Astrocyte (in vitro differentiated cells and primary cell): ENCODE measurements at regions not wholly inside any gene's neighbourhood (a gene's known extent, or its start where the extent isn't known, plus 50 kb on each side); places are given as distances from the start of the nearest gene placed in this dataset.
A peak's percentile ranks its signal among the peaks of the same experiment; 100 is the strongest.

ENCODE experiments used
- DNase-seq: peaks from one replicate; pipeline ENCODE4 v3.0.0-alpha.2; 2010; ENCODE audit warnings: low read depth
- FAIRE-seq: peaks from 2 replicates; lab custom pipeline; 2011; peaks lifted over from hg19 to GRCh38; lab: Jason Lieb, UNC
- H2AFZ ChIP-seq: 2 replicates; pipeline ENCODE4 v1.6.0; 2012; ENCODE audit warnings: low read depth, low read length, inconsistent platforms
- H3K27ac ChIP-seq: 2 replicates; pipeline ENCODE4 v1.5.1; 2011; ENCODE audit warnings: low read depth, low read length, inconsistent platforms
- H3K27me3 ChIP-seq: 2 replicates; pipeline ENCODE4 v1.6.0; 2011; ENCODE audit warnings: low read length, inconsistent platforms; ENCODE audit not compliant: insufficient read depth
- H3K36me3 ChIP-seq: 2 replicates; pipeline ENCODE4 v1.5.1; 2011; ENCODE audit warnings: low read length, inconsistent platforms; ENCODE audit not compliant: insufficient read depth
- H3K4me1 ChIP-seq: 2 replicates; pipeline ENCODE4 v1.5.1; 2011; ENCODE audit warnings: low read length, inconsistent platforms; ENCODE audit not compliant: insufficient read depth
- H3K4me2 ChIP-seq: 2 replicates; pipeline ENCODE4 v1.6.0; 2012; ENCODE audit warnings: low read length, inconsistent platforms
- H3K4me3 ChIP-seq: 2 replicates; pipeline ENCODE4 v1.5.1; 2011; ENCODE audit warnings: low read depth, mild to moderate bottlenecking, low read length, inconsistent platforms; ENCODE audit not compliant: insufficient read depth
- H3K79me2 ChIP-seq: 2 replicates; pipeline ENCODE4 v1.6.0; 2012; ENCODE audit warnings: mild to moderate bottlenecking, low read length, inconsistent platforms; ENCODE audit not compliant: insufficient read depth
- H3K9ac ChIP-seq: 2 replicates; pipeline ENCODE4 v1.6.0; 2012; ENCODE audit warnings: mild to moderate bottlenecking, low read length, inconsistent platforms
- H3K9me3 ChIP-seq: 2 replicates; pipeline ENCODE4 v1.5.1; 2012; ENCODE audit warnings: low read depth, mild to moderate bottlenecking, low read length, inconsistent platforms; ENCODE audit not compliant: insufficient read depth
- H4K20me1 ChIP-seq: 2 replicates; pipeline ENCODE4 v1.6.0; 2012; ENCODE audit warnings: low read length, inconsistent platforms; ENCODE audit not compliant: insufficient read depth
- H3K27ac Mint-ChIP-seq: one replicate; pipeline ENCODE4 v1.8.0; 2021; ENCODE audit warnings: mild to moderate bottlenecking, mixed read lengths; ENCODE audit not compliant: unreplicated experiment
- H3K27me3 Mint-ChIP-seq: one replicate; pipeline ENCODE4 v1.8.0; 2021; ENCODE audit warnings: low read depth, mixed read lengths; ENCODE audit not compliant: unreplicated experiment
- H3K36me3 Mint-ChIP-seq: one replicate; pipeline ENCODE4 v1.8.0; 2021; ENCODE audit warnings: low read depth, mixed read lengths; ENCODE audit not compliant: unreplicated experiment
- H3K4me1 Mint-ChIP-seq: one replicate; pipeline ENCODE4 v1.8.0; 2021; ENCODE audit warnings: low read depth, mixed read lengths; ENCODE audit not compliant: unreplicated experiment
- H3K4me3 Mint-ChIP-seq: one replicate; pipeline ENCODE4 v1.8.0; 2021; ENCODE audit warnings: mild to moderate bottlenecking, moderate library complexity, mixed read lengths; ENCODE audit not compliant: unreplicated experiment
- H3K9me3 Mint-ChIP-seq: one replicate; pipeline ENCODE4 v1.8.0; 2021; ENCODE audit warnings: mild to moderate bottlenecking, mixed read lengths; ENCODE audit not compliant: unreplicated experiment
- EZH2 ChIP-seq: IDR thresholded peaks from 2 replicates; pipeline ENCODE4 v1.6.1; 2012; ENCODE audit warnings: mild to moderate bottlenecking, low read length, inconsistent platforms; ENCODE audit not compliant: insufficient read depth
- TF ChIP-seq, protein P1 (sequence below): IDR thresholded peaks from 2 replicates; pipeline ENCODE4 v1.5.1; 2011; ENCODE audit warnings: low read depth, mild to moderate bottlenecking, inconsistent platforms, low read length, moderate library complexity; ENCODE audit not compliant: insufficient read depth

DNA sequence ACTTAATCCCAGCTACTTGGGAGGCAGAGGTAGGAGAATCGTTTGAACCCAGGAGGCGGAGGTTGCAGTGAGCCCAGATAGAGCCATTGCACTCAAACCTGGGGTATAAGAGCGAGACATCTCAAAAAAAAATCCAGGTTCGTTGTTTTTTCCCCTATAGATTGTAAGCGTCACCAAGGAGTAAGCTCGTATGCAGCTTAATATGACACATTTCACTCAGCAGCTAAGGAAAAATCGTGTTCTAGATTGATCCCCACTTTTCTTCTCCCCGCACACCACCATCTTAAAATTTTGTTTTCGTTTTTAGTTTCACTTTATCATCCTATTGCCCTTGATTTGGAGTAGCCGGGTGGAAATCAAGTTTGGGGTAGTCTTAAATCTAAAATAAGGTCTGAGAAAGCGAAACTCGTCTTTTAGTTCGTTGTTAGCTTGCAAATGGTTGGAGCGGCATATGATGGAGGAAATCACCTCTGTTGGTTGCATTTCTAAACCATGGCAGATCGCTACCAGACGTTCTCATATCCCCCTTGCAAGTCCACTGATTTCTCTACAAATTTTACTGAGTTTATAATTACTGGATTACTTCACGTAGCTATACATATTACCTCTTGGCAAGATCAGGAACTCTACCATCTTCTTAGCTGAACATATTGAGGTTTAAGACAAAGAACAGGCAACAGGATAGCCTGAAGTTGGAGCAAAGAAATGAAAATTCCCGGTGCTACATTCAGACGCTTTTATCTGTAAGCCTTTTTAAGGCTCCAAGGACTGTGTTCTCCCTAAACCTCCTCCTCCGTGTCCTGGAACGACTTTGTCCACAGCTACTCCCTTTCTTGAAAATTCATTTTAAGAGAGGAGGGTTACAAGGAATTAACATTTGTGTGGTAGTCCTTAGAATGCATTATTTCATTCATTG lies 91.1 kb upstream of the BTN3A2 start:
- peaks cover 7% of the 10 kb centered on the region for H3K4me1 Mint-ChIP-seq
- Histone ChIP-seq H3K4me2 (peak overlapping the region; percentile 90), H3K4me1 (peaks cover 26% of the 10 kb centered on the region), H3K36me3 (no peaks in the 10 kb centered on the region), H4K20me1 (no peaks in the 10 kb centered on the region), H3K9me3 (no peaks in the 10 kb centered on the region), H3K27me3 (no peaks in the 10 kb centered on the region), H3K4me3 (peak overlapping the region; percentile 73), H2AFZ (peak overlapping the region; percentile 79), H3K9ac (peak overlapping the region; percentile 84), H3K27ac (peak overlapping the region; percentile 78), H3K79me2 (no peaks in the 10 kb centered on the region)
- no peak overlapping the region for H3K27ac Mint-ChIP-seq
- FAIRE-seq (no peak), DNase-seq (peak; percentile 13)
- TF ChIP-seq, protein P1, sequence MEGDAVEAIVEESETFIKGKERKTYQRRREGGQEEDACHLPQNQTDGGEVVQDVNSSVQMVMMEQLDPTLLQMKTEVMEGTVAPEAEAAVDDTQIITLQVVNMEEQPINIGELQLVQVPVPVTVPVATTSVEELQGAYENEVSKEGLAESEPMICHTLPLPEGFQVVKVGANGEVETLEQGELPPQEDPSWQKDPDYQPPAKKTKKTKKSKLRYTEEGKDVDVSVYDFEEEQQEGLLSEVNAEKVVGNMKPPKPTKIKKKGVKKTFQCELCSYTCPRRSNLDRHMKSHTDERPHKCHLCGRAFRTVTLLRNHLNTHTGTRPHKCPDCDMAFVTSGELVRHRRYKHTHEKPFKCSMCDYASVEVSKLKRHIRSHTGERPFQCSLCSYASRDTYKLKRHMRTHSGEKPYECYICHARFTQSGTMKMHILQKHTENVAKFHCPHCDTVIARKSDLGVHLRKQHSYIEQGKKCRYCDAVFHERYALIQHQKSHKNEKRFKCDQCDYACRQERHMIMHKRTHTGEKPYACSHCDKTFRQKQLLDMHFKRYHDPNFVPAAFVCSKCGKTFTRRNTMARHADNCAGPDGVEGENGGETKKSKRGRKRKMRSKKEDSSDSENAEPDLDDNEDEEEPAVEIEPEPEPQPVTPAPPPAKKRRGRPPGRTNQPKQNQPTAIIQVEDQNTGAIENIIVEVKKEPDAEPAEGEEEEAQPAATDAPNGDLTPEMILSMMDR = no peak
- no peak for TF ChIP-seq EZH2
- no peak overlapping the region for H3K4me3 Mint-ChIP-seq
- H3K27me3 Mint-ChIP-seq = no peaks in the 10 kb centered on the region
- H3K9me3 Mint-ChIP-seq = no peaks in the 10 kb centered on the region
- H3K36me3 Mint-ChIP-seq = no peaks in the 10 kb centered on the region

DNA sequence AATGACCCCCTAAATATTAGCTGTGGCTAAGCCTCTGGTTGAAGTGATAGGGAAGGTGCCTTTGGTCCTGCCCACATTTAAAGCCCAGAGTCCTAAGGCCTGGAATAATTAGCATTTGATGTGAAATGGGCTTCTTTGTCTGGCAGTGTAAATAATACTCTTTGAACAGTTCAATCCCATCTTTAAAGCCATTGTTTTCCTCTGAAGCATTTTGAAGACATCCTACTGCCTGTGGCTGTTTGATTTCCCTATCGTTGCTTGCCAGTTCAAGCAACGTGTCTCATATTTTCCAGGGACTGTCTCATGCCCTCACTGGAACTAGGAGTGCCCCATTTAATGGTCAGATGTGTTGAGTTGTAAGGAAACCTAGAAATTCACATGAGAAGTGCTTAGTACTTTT lies 89.3 kb upstream of the BTN3A2 start:
- Mint-ChIP-seq H3K4me3 (no peak overlapping the region), H3K27me3 (no peaks in the 10 kb centered on the region), H3K9me3 (no peaks in the 10 kb centered on the region), H3K27ac (no peak overlapping the region), H3K4me1 (peaks cover 5% of the 10 kb centered on the region), H3K36me3 (peaks cover 4% of the 10 kb centered on the region)
- Histone ChIP-seq H3K4me1 (peaks cover 13% of the 10 kb centered on the region), H2AFZ (no peak overlapping the region), H3K79me2 (no peaks in the 10 kb centered on the region), H3K4me3 (no peak overlapping the region), H3K9ac (no peak overlapping the region), H3K27me3 (no peaks in the 10 kb centered on the region), H3K9me3 (no peaks in the 10 kb centered on the region), H4K20me1 (no peaks in the 10 kb centered on the region), H3K27ac (no peak overlapping the region), H3K36me3 (no peaks in the 10 kb centered on the region), H3K4me2 (no peak overlapping the region)
- DNase-seq = no peak
- TF ChIP-seq, protein P1 = no peak
- TF ChIP-seq EZH2 = no peak
- no peak for FAIRE-seq
